GM21447 (cell line): ENCODE measurements at regions not wholly inside any gene's neighbourhood (a gene's known extent, or its start where the extent isn't known, plus 50 kb on each side); places are given as distances from the start of the nearest gene placed in this dataset.

Experiments
- ATAC-seq: cut with Tn5 transposase; IDR thresholded peaks from one replicate; pipeline ENCODE4 v1.9.1; 2021; ENCODE audit not compliant: unreplicated experiment

DNA sequence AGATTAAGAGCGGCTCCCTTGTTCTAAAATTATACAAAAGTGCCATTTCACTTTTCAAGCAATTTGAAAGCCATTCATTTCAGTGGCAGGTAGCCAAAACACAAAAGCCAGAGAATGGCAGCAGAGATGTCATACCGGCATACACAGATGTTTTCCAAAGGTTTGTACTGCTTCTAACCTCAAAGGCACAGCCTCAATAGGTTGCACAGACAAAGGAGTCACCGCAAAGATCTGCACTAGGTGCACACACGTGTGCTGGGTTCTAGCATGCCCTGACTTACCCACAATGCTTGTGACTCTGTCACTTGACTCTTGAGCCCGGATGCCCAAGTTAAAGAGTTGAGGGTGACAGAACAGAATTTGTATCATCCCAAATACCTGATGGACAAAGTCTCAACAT, 448.9 kb upstream of the ADGRL2 start:
- ATAC-seq = no peak

GRCh38 chr1:81349194-81349965, 451.4 kb upstream of the ADGRL2 start:
- ATAC-seq = no peak

GRCh38 chr1:81345110-81345509, 455.6 kb upstream of the ADGRL2 start:
- no peak for ATAC-seq

- no peak for ATAC-seq
These were observed 460.5 kb upstream of the ADGRL2 start for GRCh38 chr1:81340239-81340638.

DNA sequence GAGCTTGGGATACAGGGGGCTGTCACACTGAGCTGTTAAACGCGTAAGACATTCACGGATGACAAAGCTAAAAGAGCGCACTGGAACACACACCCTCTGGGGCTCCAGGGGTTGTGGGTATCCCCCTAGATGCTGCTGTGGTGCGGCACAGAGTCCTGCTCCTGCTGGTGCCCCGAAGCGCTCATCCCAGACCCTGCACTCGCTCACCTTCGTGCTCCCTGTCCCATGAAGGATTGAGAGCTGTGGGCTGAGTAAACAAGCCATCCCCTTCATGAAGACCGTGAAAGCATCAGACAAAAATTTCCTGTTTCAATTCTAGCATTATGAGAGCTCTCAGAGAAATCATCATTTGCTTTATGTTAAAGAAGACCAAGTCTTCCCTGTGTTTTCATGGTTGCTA, 463.5 kb upstream of the ADGRL2 start:
- no peak for ATAC-seq

DNA sequence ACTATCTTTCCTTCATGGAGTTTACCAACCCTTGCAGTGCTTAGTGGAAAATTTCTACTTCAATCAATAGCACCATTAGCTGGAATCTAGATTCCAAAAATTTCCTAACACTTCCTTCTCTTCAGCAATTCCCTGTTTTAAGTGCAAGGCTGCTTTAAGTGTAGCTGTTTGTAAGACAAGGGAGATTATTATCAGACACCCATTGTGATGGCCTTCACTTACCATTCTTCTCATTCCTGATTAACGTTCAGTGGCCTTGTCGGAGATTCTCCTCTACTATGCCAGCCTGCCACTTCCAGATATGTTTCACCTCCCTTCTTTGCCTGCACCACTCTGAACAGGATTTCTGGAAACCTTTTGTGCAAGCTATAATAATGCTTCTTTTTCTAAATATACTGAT, 464.9 kb upstream of the ADGRL2 start:
- ATAC-seq = no peak

GRCh38 chr1:81330521-81330920, 470.2 kb upstream of the ADGRL2 start:
- ATAC-seq = no peak

DNA sequence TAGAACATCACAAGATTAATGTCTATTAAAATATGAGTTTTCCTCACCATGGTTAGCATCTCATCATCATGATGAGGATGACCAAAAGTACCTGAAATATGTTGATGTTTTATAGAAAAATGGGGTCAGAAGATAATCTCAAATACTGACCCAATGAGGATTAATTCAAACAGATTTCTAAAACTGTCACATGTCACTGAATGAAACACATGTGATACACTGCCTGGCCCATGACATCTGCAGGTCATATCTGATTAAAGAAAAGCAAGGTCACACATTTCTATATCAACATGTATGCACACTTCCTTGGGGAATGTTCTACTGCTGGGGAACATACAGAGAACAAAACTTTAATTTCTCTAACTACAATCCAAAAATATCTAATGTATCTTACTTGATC, 470.6 kb upstream of the ADGRL2 start:
- ATAC-seq = no peak

DNA sequence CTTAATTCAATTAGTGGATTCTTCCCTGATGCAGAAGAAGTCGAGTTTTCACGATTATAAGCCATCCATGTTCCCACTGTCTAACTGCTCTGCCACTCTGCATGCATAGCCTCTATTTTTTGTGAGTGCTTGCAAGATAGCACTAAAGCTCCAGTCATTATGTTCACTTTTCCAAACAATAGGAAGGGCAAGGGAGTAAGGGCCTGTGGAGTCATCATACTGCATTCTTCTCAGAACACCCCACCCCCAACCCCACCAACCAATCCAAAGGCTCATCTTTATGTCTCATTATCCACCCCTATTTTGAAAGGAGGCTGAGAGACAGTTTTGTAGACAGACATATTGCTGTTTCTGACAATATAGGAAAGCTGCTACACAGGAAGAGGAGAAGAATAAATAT, 471.7 kb upstream of the ADGRL2 start:
- no peak for ATAC-seq

DNA sequence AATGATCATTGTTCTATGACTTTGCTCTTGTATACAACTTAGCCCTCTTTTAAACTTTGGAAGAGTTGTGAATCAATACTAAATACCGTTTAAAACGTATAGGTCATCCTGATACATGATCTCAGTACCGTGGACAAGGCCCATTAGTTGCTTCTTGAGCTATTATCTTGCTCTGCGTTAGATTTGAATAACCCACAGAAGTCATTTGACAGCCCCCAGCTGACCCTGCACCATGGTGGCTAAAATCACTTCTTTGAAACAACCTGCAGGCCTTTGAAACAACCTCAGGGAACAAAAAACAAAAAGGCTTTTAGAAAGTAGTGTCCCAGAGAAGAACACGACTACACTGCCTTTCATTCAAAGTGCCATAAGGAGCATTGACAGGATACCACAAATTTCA, 473.0 kb upstream of the ADGRL2 start:
- no peak for ATAC-seq

- ATAC-seq = no peak
These were observed 473.5 kb upstream of the ADGRL2 start for GRCh38 chr1:81327103-81327710.

- no peak for ATAC-seq
These were observed 474.5 kb upstream of the ADGRL2 start for GRCh38 chr1:81326212-81326611.

- no peak for ATAC-seq
These were observed 475.3 kb upstream of the ADGRL2 start for GRCh38 chr1:81325397-81325796.

GRCh38 chr1:81323862-81324261, 476.9 kb upstream of the ADGRL2 start:
- no peak for ATAC-seq

GRCh38 chr1:81317191-81317590, 483.5 kb upstream of the ADGRL2 start:
- no peak for ATAC-seq

DNA sequence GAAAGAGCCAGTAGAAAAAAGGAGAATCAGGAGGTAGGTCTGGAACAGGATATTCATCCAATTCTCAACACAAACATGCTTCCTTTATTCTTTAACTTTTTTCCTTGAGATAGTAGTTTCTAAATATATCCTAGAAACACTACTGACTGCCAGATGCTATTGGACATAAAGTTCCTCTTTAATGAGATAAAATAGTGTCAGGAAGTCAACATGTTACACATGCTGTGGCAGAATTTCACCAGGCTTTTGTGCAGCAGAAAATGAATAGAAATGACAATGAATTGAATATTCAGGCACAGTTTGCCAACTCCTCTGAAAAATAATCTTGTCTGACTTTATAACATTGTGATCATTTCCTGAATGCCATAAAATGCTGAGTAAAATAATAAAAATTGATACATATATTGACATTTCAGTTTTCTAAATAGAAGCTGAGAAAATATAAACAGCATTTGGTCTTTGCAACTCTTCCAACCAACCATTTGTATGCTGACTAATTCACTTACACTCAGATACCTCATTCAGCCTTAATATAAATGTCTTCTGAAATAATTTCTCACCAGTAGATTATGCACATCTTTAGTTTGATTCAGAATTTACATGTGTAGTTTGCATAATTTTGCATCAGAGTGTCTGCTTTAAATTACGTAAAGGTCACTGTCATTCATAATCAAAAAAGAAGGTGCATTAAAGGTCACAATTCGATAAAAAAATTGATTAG, 486.1 kb upstream of the ADGRL2 start:
- no peak for ATAC-seq

GRCh38 chr1:81313289-81313688, 487.4 kb upstream of the ADGRL2 start:
- no peak for ATAC-seq

DNA sequence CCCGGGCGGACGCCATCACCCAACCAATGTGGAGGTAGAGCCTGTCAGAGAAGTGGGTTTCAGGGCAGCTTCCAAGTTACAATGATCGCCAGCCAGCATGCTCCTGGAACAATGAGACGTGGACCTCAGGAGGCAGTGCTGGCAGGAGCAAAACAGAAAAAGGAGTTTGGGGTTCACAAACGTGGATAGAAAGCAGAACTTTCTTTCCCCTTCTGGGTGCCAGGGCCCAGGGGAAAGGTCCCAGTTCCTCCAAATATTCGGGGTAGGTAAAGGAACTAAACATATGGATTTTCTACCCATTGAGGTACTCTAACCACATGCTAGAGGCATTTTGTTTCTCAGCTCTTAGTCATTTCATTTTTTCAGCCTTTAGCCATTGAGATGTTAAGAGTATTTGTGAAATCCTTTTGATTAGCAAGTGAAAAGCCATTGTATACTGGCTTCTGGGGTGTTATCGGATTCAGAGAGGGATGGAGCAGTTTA, 488.4 kb upstream of the ADGRL2 start:
- no peak for ATAC-seq

GRCh38 chr1:81310250-81310649, 490.5 kb upstream of the ADGRL2 start:
- no peak for ATAC-seq

DNA sequence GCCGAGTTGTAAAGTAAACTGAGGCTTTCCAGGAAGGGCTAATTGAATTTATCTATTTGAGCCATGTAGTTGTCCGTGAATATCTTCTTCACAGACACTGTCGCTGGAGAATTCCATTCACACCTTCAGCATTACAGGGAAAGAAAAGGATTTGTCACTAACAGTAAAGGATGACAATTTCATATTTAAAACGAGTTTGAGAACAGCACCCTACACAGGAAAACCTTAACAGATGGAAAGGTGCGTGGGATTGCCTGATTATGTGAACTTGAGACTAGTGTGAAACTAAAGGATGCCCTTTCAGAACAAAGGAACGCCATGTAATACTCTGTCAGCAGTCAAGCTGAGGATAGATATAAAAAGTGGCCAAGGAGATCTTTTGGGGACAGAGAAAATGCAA, 492.5 kb upstream of the ADGRL2 start:
- ATAC-seq = no peak

GRCh38 chr1:81307786-81308185, 492.9 kb upstream of the ADGRL2 start:
- no peak for ATAC-seq

GRCh38 chr1:81305997-81306452, 494.7 kb upstream of the ADGRL2 start:
- ATAC-seq = no peak
